A549 (cell line): ENCODE measurements at regions not wholly inside any gene's neighbourhood (a gene's known extent, or its start where the extent isn't known, plus 50 kb on each side); places are given as distances from the start of the nearest gene placed in this dataset.

Source experiments
- ATAC-seq, 2 experiments: fragments of 200-7000 bp in 1 of 2; fragments of >200 bp in 1 of 2; cut with Nextera tagmentation in 1 of 2; cut with Tn5 transposase in 1 of 2; 3 replicates each; pipeline versions ENCODE4 v1.8.0 to v1.9.1; 2018 to 2020; ENCODE audit warnings: mild to moderate bottlenecking in 1 of 2, moderate library complexity in 1 of 2
- CTCF ChIA-PET: fragments of 300-600 bp; sonication (Branson Sonifier 250); formaldehyde crosslinking; extraction: SDS; loops from one replicate; lab custom pipeline; 2021; ENCODE audit warnings: antibody characterized with exemption, inconsistent platforms; lab: Yijun Ruan, JAX
- POLR2A ChIA-PET: fragments of 350-600 bp; formaldehyde crosslinking; extraction: SDS; loops from one replicate; lab custom pipeline; 2021; ENCODE audit warnings: antibody characterized with exemption, inconsistent platforms; lab: Yijun Ruan, JAX
- DNase-seq, 2 experiments: peaks; one replicate each; pipeline versions ENCODE4 v3.0.0 to v3.0.0-alpha.2; 2011 to 2016; ENCODE audit warnings: low read depth in 1 of 2, low spot score in 1 of 2
- FAIRE-seq: peaks from 2 replicates; lab custom pipeline; 2011; peaks lifted over from hg19 to GRCh38; lab: Jason Lieb, UNC
- H3K27ac ChIP-seq, 2 experiments: fragments of >200 bp; sonication (Bioruptor Twin); formaldehyde crosslinking; 3 replicates each; pipeline ENCODE4 v1.5.1; 2016 to 2017
- H3K4me1 ChIP-seq: fragments of >200 bp; sonication (Bioruptor Twin); formaldehyde crosslinking; 3 replicates; pipeline ENCODE4 v1.6.1; 2016
- H3K4me2 ChIP-seq: fragments of >200 bp; sonication (Bioruptor Twin); formaldehyde crosslinking; 3 replicates; pipeline ENCODE4 v1.6.1; 2016
- H3K4me3 ChIP-seq: fragments of >200 bp; sonication (Bioruptor Twin); formaldehyde crosslinking; 3 replicates; pipeline ENCODE4 v1.5.1; 2016
- H3K9me3 ChIP-seq: fragments of >200 bp; sonication (Bioruptor Twin); formaldehyde crosslinking; 3 replicates; pipeline ENCODE4 v1.6.1; 2016
- BHLHE40 ChIP-seq: IDR thresholded peaks from 2 replicates; pipeline ENCODE4 v1.6.1; 2012; ENCODE audit warnings: low read depth, low read length, inconsistent platforms
- CBX8 ChIP-seq: fragments of 200-600 bp; sonication (generic); IDR thresholded peaks from 2 replicates; pipeline ENCODE4 v1.6.1; 2016
- CTCF ChIP-seq: fragments of >200 bp; sonication (Bioruptor Twin); formaldehyde crosslinking; IDR thresholded peaks from 3 replicates; pipeline ENCODE4 v1.5.1; 2016
- EHF ChIP-seq: fragments of 250-450 bp; sonication (Bioruptor Pico); IDR thresholded peaks from 2 replicates; pipeline ENCODE4 v1.5.0; 2020; ENCODE audit warnings: mild to moderate bottlenecking
- FOSL2 ChIP-seq, 2 experiments: fragments of 450-650 bp in 1 of 2; fragments of >200 bp in 1 of 2; sonication (Bioruptor Twin) in 1 of 2; formaldehyde crosslinking; IDR thresholded peaks; 2 replicates each; pipeline versions ENCODE4 v1.5.0 to v1.6.1; 2016 to 2020; ENCODE audit warnings: mild to moderate bottlenecking in 1 of 2, moderate library complexity in 1 of 2
- GATA3 ChIP-seq: IDR thresholded peaks from 2 replicates; pipeline ENCODE4 v1.6.1; 2012; ENCODE audit warnings: borderline replicate concordance
- HDAC2 ChIP-seq: fragments of 200-600 bp; sonication (generic); IDR thresholded peaks from 2 replicates; pipeline ENCODE4 v1.6.1; 2016
- HEYL ChIP-seq: fragments of 250-450 bp; sonication (Bioruptor Pico); IDR thresholded peaks from 2 replicates; pipeline ENCODE4 v1.8.0; 2021; ENCODE audit warnings: mild to moderate bottlenecking, moderate library complexity
- HOXB13 ChIP-seq: fragments of 250-450 bp; sonication (Bioruptor Pico); IDR thresholded peaks from 2 replicates; pipeline ENCODE4 v1.5.0; 2020; ENCODE audit warnings: low read depth, mild to moderate bottlenecking, moderate library complexity
- HOXB5 ChIP-seq: fragments of 250-450 bp; sonication (Bioruptor Pico); IDR thresholded peaks from 2 replicates; pipeline ENCODE4 v1.5.0; 2020; ENCODE audit warnings: mild to moderate bottlenecking, moderate library complexity
- JUN ChIP-seq, 2 experiments: fragments of >200 bp; sonication (Bioruptor Twin); formaldehyde crosslinking; IDR thresholded peaks; 2 replicates in 1 of 2; 3 replicates in 1 of 2; pipeline ENCODE4 v1.6.1; 2016 to 2017
- JUNB ChIP-seq: fragments of >200 bp; sonication (Bioruptor Twin); formaldehyde crosslinking; IDR thresholded peaks from 2 replicates; pipeline ENCODE4 v1.6.1; 2016
- KDM5A ChIP-seq: fragments of 200-600 bp; sonication (generic); IDR thresholded peaks from 2 replicates; pipeline ENCODE4 v1.6.1; 2016; ENCODE audit warnings: antibody characterized with exemption, mild to moderate bottlenecking
- MAFK ChIP-seq: fragments of 450-650 bp; IDR thresholded peaks from 2 replicates; pipeline ENCODE4 v1.6.1; 2014; ENCODE audit not compliant: partially characterized antibody
- MAX ChIP-seq: IDR thresholded peaks from 2 replicates; pipeline ENCODE4 v1.6.1; 2012
- MYC ChIP-seq: IDR thresholded peaks from 2 replicates; pipeline ENCODE4 v1.6.1; 2012; ENCODE audit warnings: mild to moderate bottlenecking, inconsistent platforms, low read length, improper control_type of control experiment, borderline replicate concordance
- NFE2L2 ChIP-seq: fragments of 150-350 bp; conservative IDR thresholded peaks from 2 replicates; pipeline ENCODE4 v1.6.1; 2014; ENCODE audit warnings: low read length
- PBX3 ChIP-seq: IDR thresholded peaks from 2 replicates; pipeline ENCODE4 v1.6.1; 2012
- RNF2 ChIP-seq: fragments of 200-600 bp; sonication (generic); IDR thresholded peaks from 2 replicates; pipeline ENCODE4 v1.6.1; 2016; ENCODE audit warnings: low read depth, mild to moderate bottlenecking, antibody characterized with exemption, moderate library complexity, borderline replicate concordance
- SMC3 ChIP-seq: fragments of >200 bp; sonication (Bioruptor Twin); formaldehyde crosslinking; IDR thresholded peaks from 3 replicates; pipeline ENCODE4 v1.6.1; 2018; ENCODE audit warnings: inconsistent platforms
- TFCP2L1 ChIP-seq: fragments of 250-450 bp; sonication (Bioruptor Pico); IDR thresholded peaks from 2 replicates; pipeline ENCODE4 v1.5.0; 2021; ENCODE audit warnings: mild to moderate bottlenecking
- ZFP36 ChIP-seq: fragments of 450-650 bp; IDR thresholded peaks from 2 replicates; pipeline ENCODE4 v1.6.1; 2014; ENCODE audit warnings: borderline replicate concordance; ENCODE audit not compliant: partially characterized antibody
- ZSCAN20 ChIP-seq: fragments of 250-450 bp; sonication (Bioruptor Pico); IDR thresholded peaks from 2 replicates; pipeline ENCODE4 v1.8.0; 2022; ENCODE audit warnings: mild to moderate bottlenecking, moderate library complexity
- WGBS: methylation state at CpG from one replicate; pipeline ENCODE4 v1.1.6; 2017; ENCODE audit errors: missing lambda C conversion rate; 5-methylcytosine and 5-hydroxymethylcytosine counted together

GRCh38 chr3:174377096-174377495 is 482.0 kb upstream of the NAALADL2 start:
- H3K4me1 ChIP-seq, result no peaks in the 10 kb centered on the region
- ATAC-seq (no peak), DNase-seq (no peak), FAIRE-seq (no peak)
- POLR2A ChIA-PET, result no interaction called here
- CTCF ChIA-PET, result interaction anchor here (1.3 kb wide), 1 partner anchor 303 kb away, joined by 3 read pairs; no protein-coding TSS in a partner anchor
- H3K9me3 ChIP-seq, result no peaks in the 10 kb centered on the region
- no peak overlapping the region for H3K4me3 ChIP-seq
- H3K27ac ChIP-seq, result no peak overlapping the region
- no peak overlapping the region for H3K4me2 ChIP-seq
- 91% methylated on average over 25 of the region's 32 CpGs for WGBS
- TF ChIP-seq FOSL2 (IDR thresholded peaks at IDR 0.05), result no peak
- no peak for TF ChIP-seq FOSL2 (CRISPR knock-in tag; IDR thresholded peaks at IDR 0.05)
- no peak for TF ChIP-seq HOXB13
- no peak for TF ChIP-seq JUN (IDR thresholded peaks at IDR 0.05)

GRCh38 chr3:174377684-174378083 is 481.4 kb upstream of the NAALADL2 start:
- ATAC-seq (no peak), DNase-seq (no peak)
- WGBS, result 72% methylated on average over 13 of the region's 13 CpGs
- H3K4me1 ChIP-seq, result no peaks in the 10 kb centered on the region
- TF ChIP-seq MYC (no peak), PBX3 (no peak), HDAC2 (no peak), TFCP2L1 (CRISPR knock-in tag) (no peak), JUN (IDR thresholded peaks at IDR 0.05) (no peak), ZSCAN20 (CRISPR knock-in tag) (no peak), KDM5A (no peak), RNF2 (no peak), HOXB5 (CRISPR knock-in tag) (no peak), MAFK (no peak), HEYL (CRISPR knock-in tag) (no peak), MAX (no peak), SMC3 (no peak), CBX8 (no peak), JUNB (no peak), BHLHE40 (no peak), ZFP36 (no peak), CTCF (no peak)
- TF ChIP-seq, all 56 proteins: peak for 0
- H3K9me3 ChIP-seq, result no peaks in the 10 kb centered on the region
- no peak overlapping the region for H3K4me3 ChIP-seq
- POLR2A ChIA-PET, result no interaction called here
- CTCF ChIA-PET, result no interaction called here
- H3K4me2 ChIP-seq, result no peak overlapping the region
- H3K27ac ChIP-seq, result no peak overlapping the region
- no peak for FAIRE-seq

GRCh38 chr3:174382878-174383277 is 476.3 kb upstream of the NAALADL2 start:
- CTCF ChIA-PET, result no interaction called here
- Histone ChIP-seq H3K27ac (no peak overlapping the region), H3K4me1 (no peaks in the 10 kb centered on the region), H3K4me2 (no peak overlapping the region), H3K4me3 (no peak overlapping the region), H3K9me3 (no peaks in the 10 kb centered on the region)
- POLR2A ChIA-PET, result no interaction called here
- 4% methylated on average over 1 of the region's 1 CpG for WGBS
- DNase-seq, result no peak
- no peak for ATAC-seq
- no peak for TF ChIP-seq HOXB13
- no peak for TF ChIP-seq EHF (CRISPR knock-in tag)
- no peak for TF ChIP-seq GATA3
- no peak for TF ChIP-seq NFE2L2
- no peak for FAIRE-seq
